HG03460 (cell line): ENCODE measurements at regions not wholly inside any gene's neighbourhood (a gene's known extent, or its start where the extent isn't known, plus 50 kb on each side); places are given as distances from the start of the nearest gene placed in this dataset.
A peak's percentile ranks its signal among the peaks of the same experiment; 100 is the strongest.
"Not testable (repeated sequence)": the region's sequence is repeated elsewhere in the genome, so short reads cannot be mapped to it uniquely, and the experiment has no call there.

ENCODE experiments used
- ATAC-seq: cut with Tn5 transposase; IDR thresholded peaks from one replicate; pipeline ENCODE4 v1.9.1; 2021; ENCODE audit not compliant: unreplicated experiment

GRCh38 chr9:25078202-25078601 lies 532.5 kb upstream of the IZUMO3 start:
- ATAC-seq: no peak

- no peak for ATAC-seq
These were observed 502.5 kb upstream of the IZUMO3 start for GRCh38 chr9:25048098-25048724.

- not testable (repeated sequence) for ATAC-seq
These were observed 499.8 kb upstream of the IZUMO3 start for GRCh38 chr9:25045469-25045868.

- no peak for ATAC-seq
These were observed 484.0 kb upstream of the IZUMO3 start for GRCh38 chr9:25029743-25030142.

- no peak for ATAC-seq
These were observed 480.0 kb upstream of the IZUMO3 start for GRCh38 chr9:25025686-25026085.

GRCh38 chr9:25025156-25025555 lies 479.5 kb upstream of the IZUMO3 start:
- ATAC-seq: no peak

- no peak for ATAC-seq
These were observed 472.1 kb upstream of the IZUMO3 start for GRCh38 chr9:25017779-25018178.

- no peak for ATAC-seq
These were observed 464.4 kb upstream of the IZUMO3 start for GRCh38 chr9:25010027-25010662.

GRCh38 chr9:25003686-25004085 lies 458.0 kb upstream of the IZUMO3 start:
- ATAC-seq: no peak

- ATAC-seq: no peak
These were observed 440.6 kb upstream of the IZUMO3 start for GRCh38 chr9:24986331-24986730.

GRCh38 chr9:24970780-24971179 lies 425.1 kb upstream of the IZUMO3 start:
- not testable (repeated sequence) for ATAC-seq

- no peak for ATAC-seq
These were observed 416.1 kb upstream of the IZUMO3 start for GRCh38 chr9:24961762-24962161.

- ATAC-seq: no peak
These were observed 407.4 kb upstream of the IZUMO3 start for GRCh38 chr9:24953070-24953469.

GRCh38 chr9:24939109-24939850 lies 393.6 kb upstream of the IZUMO3 start:
- ATAC-seq: no peak

- no peak for ATAC-seq
These were observed 390.4 kb upstream of the IZUMO3 start for GRCh38 chr9:24936117-24936516.

GRCh38 chr9:24932785-24933184 lies 387.1 kb upstream of the IZUMO3 start:
- ATAC-seq: peak; percentile 59

- ATAC-seq: no peak
These were observed 386.2 kb upstream of the IZUMO3 start for GRCh38 chr9:24931894-24932293.

- ATAC-seq: no peak
These were observed 367.1 kb upstream of the IZUMO3 start for GRCh38 chr9:24912767-24913166.

- no peak for ATAC-seq
These were observed 355.6 kb upstream of the IZUMO3 start for GRCh38 chr9:24901319-24901718.

- no peak for ATAC-seq
These were observed 354.5 kb upstream of the IZUMO3 start for GRCh38 chr9:24900179-24900578.

GRCh38 chr9:24899463-24899862 lies 353.8 kb upstream of the IZUMO3 start:
- no peak for ATAC-seq

GRCh38 chr9:24897826-24898225 lies 352.1 kb upstream of the IZUMO3 start:
- ATAC-seq: no peak
